ENCODE measurements at regions not wholly inside any gene's neighbourhood (a gene's known extent, or its start where the extent isn't known, plus 50 kb on each side); places are given as distances from the start of the nearest gene placed in this dataset.

DNA sequence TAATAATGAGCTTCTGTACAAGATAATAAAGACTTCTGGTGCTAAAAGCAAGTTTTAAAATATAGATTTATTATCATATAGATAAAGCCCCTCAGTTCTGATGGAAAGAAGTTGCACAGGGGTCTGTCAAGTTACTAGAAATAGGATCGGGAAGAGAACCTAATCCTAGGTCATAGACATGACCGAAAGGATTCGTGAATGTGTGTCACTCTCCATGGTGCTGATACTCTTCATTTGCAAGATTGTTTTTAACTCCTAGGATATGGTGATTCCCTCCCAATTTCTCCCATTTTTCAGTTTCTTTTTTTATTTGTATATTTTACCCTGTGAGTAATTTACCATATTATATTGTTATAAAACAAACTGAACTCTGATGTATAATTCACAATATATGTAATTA, 58.9 kb upstream of the CTNNA2 start:
- DNase-seq (ENCODE audit: low spot score in 2 of 2) (no peak), ATAC-seq (no peak)
- H3K27ac Mint-ChIP-seq: no peak overlapping the region
- peaks cover 9 to 11% of the 10 kb centered on the region in 2 donors for H3K9me3 Mint-ChIP-seq
- no peaks in the 10 kb centered on the region for H3K36me3 Mint-ChIP-seq

DNA sequence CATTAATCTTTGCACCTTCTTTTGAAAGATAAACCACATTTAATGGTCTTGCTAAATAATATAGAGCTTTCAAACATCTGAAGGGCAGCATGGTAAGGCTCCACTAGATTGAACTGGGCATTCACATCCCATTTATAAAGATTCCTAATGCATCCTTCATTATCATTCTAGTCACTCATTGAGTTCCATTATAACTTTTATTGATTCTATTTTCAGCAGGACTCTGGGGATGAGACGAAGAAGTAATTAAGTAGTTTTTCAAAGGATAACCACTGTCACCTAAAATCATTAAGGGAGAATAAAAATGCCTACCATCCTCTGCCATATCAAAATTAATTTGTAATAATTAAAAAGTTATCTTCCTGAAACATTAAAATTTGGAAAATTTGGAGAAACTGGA, 60.2 kb upstream of the CTNNA2 start:
- H3K9me3 Mint-ChIP-seq: peaks cover 12 to 17% of the 10 kb centered on the region in 2 donors
- ATAC-seq (no peak), DNase-seq (ENCODE audit: low spot score in 2 of 2) (no peak)
- H3K27ac Mint-ChIP-seq: no peak overlapping the region
- H3K36me3 Mint-ChIP-seq: no peaks in the 10 kb centered on the region

DNA sequence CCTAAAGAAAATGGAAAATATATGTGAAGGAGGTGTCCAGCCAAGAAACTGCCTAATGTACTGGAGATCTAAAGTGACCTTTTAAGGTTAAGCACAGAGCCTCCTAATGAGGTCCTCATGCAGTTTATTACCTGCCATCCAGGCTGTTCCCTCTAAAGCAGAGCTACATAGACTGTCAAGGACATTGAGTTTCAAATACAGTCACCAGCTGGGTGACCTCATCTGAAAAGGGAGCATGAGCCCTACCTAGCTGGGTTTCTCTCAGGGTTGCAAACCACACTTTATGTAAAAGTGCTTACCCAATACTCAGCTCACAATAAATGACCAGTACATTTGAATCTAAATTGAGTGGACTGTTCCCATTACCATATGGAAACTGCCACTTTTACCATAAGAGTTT, 65.4 kb upstream of the CTNNA2 start:
- H3K27ac Mint-ChIP-seq: no peak overlapping the region
- ATAC-seq (no peak), DNase-seq (ENCODE audit: low spot score in 2 of 2) (no peak)
- H3K9me3 Mint-ChIP-seq: peaks cover 19 to 23% of the 10 kb centered on the region in 2 donors
- no peaks in the 10 kb centered on the region for H3K36me3 Mint-ChIP-seq

DNA sequence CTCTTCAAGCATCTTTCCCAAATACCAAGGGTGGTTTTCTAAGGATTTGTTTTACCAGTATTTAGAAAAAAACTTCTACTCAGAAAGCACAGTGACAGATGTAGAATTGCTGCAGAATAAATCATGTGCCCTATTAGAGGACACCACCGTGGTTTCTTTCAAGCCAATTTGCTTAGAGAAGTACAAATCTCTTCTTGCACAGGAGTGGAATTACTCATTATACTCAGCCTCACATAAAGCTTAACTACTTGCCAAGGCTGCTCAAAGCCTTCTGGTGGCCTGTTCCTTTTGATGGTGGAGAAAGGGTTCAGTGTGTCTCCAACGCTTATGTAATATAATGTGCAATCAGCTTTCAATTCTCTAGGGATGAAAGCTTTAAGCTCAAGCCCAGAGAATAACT, 66.5 kb upstream of the CTNNA2 start:
- Mint-ChIP-seq H3K9me3 (peaks cover 26 to 30% of the 10 kb centered on the region in 2 donors), H3K27ac (no peak overlapping the region), H3K36me3 (no peaks in the 10 kb centered on the region)
- DNase-seq (ENCODE audit: low spot score in 2 of 2) (no peak), ATAC-seq (no peak)

DNA sequence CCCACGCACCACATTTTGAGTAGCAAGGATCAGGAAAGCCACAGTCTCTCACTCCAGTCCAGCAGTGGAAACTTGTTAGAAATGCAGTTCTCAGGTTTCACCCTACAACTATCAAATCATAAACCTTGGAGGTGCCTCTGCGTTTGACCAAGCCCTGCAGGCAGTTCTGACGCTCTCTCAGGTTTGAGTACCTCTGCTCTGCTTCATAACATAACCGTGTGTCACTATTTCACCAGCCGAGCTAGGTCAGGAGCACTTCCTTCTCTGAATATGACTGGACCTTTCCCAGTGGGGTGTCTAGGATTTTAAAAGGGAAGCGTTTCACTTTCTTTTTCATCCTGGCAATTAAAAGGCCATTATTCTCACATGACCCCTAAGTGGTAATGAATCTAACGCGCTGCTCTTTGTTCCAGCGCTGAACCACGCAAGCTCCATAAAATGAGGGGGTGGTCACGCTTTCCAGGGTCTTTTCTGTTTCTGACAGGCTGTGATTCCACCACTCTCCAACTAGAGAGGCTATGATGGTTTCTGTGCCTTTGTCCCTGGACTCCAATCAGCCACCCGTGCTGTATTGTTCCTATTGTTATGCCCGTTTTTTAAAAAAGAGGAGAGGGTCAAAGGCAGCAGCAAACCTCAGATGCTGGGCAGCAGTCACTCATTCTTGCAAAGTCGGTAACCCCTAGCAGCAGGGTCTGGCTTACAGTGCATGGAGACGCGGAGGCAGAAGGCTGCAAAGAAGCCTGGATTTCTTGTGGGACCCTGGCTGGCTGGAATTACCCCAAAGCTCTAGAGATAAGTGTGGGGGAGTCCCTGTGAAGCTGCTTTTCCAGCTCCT, 75.2 kb upstream of the CTNNA2 start:
- Mint-ChIP-seq H3K9me3 (peaks cover 16 to 20% of the 10 kb centered on the region in 2 donors), H3K36me3 (no peaks in the 10 kb centered on the region), H3K27ac (no peak overlapping the region)
- ATAC-seq: no peak
- no peak for DNase-seq (ENCODE audit: low spot score in 2 of 2)

DNA sequence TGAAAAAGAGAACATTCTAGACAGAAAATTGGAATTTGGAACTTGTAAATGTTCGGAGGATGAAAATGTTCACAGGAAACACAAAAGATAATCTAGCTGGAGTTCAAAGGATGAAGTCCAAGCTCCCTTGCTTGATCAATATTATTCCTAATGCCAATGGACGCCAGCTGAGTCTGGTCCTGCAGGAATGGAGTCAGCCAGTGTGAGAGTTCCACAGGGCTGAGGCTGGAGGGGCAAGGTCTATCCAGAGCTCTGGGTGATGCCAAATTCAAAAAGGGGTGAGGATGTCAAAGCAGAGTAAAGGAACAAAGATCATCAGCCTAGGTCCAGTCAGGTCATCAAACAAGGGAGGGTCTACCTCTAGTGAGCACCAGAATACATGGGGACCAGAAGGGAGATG, 78.5 kb upstream of the CTNNA2 start:
- no peak for ATAC-seq
- no peak overlapping the region for H3K27ac Mint-ChIP-seq
- no peak for DNase-seq (ENCODE audit: low spot score in 2 of 2)
- peaks cover 7 to 10% of the 10 kb centered on the region in 2 donors for H3K9me3 Mint-ChIP-seq
- no peaks in the 10 kb centered on the region for H3K36me3 Mint-ChIP-seq

DNA sequence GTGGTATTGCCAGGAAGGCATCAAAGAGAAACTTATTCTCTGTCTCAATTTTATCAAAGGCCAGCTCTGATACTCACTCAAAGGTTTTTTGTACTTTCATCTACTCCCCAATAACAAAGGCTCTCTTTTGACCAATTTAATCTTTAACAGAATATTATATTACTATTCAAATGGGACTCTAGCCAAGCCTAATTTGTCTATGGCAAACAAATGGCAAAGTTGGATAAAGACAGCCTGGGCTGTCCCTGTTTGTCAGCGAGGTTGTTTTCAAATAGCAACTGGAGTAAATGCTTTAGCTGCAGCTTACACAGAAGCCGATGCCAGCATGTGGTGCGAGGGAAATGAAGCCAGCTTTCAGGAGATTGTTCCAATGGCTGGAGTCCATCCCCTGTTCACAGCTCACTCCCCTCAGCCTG, 80.1 kb upstream of the CTNNA2 start:
- H3K9me3 Mint-ChIP-seq: peaks cover 6 to 12% of the 10 kb centered on the region in 2 donors
- no peak for ATAC-seq
- no peaks in the 10 kb centered on the region for H3K36me3 Mint-ChIP-seq
- no peak for DNase-seq (ENCODE audit: low spot score in 2 of 2)
- no peak overlapping the region for H3K27ac Mint-ChIP-seq

DNA sequence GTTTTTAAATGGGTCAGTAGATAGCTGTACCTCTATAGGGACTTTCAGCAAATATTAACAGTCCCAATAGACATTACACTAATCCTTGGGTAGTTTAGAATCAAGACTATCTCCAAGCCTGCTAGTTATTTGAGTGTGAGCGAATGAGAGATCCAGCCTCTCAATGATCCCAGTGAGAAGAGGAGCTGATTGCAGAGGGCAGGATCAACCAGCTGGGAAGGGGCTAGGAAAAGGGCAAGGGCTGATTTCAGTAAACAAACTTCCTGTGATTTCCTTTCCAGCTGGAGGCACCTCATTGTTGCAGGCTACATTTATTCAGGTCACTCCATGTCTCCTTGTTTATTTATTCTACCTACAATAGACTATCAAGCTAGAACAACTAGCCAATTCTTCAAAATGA, 84.1 kb upstream of the CTNNA2 start:
- H3K9me3 Mint-ChIP-seq: peaks cover 2 to 11% of the 10 kb centered on the region in 2 donors
- no peaks in the 10 kb centered on the region for H3K36me3 Mint-ChIP-seq
- no peak for DNase-seq (ENCODE audit: low spot score in 2 of 2)
- no peak for ATAC-seq
- no peak overlapping the region for H3K27ac Mint-ChIP-seq

DNA sequence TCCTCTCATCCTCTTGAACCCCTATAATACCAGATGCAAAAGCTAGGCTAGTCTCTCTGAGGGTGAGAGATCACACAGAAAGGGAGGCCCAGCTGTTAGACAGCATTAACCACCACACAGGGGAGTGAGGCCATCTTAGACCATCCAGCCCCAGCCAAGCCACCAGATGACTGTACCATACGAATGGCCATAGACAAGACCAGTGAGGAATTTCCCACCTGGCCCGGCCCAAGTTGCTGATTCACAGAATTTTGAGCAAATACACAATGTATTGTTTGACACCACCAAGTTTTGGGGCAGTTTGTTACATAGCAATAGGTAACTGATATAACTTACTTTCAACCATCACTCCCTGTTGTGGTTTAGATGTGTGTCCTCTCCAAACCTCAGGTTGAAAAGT, 98.2 kb upstream of the CTNNA2 start:
- H3K9me3 Mint-ChIP-seq: peaks cover 10 to 12% of the 10 kb centered on the region in 2 donors
- H3K36me3 Mint-ChIP-seq: peaks cover 0 to 5% of the 10 kb centered on the region in 2 donors
- ATAC-seq (no peak), DNase-seq (ENCODE audit: low spot score in 2 of 2) (no peak)
- H3K27ac Mint-ChIP-seq: no peak overlapping the region

DNA sequence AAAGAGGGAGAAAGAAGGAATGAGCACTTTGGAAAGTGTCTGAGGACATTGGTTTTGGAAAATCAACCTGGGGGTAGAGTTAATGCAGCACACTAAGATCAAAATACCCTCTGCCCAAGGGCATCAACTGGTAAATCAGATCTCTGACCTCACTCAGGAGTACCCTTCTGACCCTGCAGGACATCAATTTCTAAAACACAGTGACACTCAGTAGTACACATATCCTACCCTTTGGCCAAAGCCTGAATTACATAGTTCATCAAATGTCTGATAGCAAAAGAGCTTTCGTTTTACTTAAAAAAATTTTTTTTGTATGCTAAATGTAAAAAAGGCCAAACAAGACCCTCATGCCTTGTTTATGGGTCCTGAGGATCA, 118.4 kb upstream of the CTNNA2 start:
- no peak for DNase-seq (ENCODE audit: low spot score in 2 of 2)
- no peak overlapping the region for H3K27ac Mint-ChIP-seq

DNA sequence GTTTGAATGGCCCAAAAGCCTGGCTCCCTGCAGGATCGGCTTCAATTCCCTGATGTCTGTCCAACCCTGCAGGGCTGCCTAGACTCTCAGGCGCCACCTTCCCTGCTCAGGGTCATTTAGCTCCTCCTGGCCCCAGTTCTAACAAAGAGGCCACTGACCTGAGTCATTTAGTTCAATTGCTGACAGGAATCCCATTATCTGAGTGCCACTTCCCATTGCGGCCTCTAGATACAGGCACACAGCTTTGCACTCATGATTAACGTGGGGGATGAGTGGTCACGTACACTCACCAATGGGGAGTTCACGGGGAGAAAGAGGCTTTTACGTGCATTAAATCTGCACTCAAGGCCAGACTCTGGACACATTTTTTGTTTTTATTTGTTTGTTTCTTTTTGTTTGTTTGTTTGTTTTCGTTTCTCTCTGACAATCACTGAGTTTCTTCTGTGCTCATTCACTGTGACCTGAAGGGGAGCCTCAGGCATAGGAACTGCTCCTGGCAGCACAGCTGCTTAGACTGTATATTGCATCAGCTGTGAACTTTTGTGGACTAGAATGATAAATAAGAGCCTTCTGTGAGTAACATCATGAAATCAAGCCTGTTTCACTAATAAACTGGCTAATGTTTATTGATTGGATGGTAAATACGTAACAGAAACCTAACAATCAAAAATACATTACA, 118.9 kb upstream of the CTNNA2 start:
- DNase-seq (ENCODE audit: low spot score in 2 of 2) (no peak), ATAC-seq (no peak)
- peaks cover 0 to 12% of the 10 kb centered on the region in 2 donors for H3K36me3 Mint-ChIP-seq
- H3K9me3 Mint-ChIP-seq: peaks cover 17 to 26% of the 10 kb centered on the region in 2 donors
- no peak overlapping the region for H3K27ac Mint-ChIP-seq

More for the DNA sequence above, 118.4 kb upstream of the CTNNA2 start:
- no peak for ATAC-seq
- H3K9me3 Mint-ChIP-seq: peaks cover 17 to 26% of the 10 kb centered on the region in 2 donors
- H3K36me3 Mint-ChIP-seq: peaks cover 0 to 12% of the 10 kb centered on the region in 2 donors

DNA sequence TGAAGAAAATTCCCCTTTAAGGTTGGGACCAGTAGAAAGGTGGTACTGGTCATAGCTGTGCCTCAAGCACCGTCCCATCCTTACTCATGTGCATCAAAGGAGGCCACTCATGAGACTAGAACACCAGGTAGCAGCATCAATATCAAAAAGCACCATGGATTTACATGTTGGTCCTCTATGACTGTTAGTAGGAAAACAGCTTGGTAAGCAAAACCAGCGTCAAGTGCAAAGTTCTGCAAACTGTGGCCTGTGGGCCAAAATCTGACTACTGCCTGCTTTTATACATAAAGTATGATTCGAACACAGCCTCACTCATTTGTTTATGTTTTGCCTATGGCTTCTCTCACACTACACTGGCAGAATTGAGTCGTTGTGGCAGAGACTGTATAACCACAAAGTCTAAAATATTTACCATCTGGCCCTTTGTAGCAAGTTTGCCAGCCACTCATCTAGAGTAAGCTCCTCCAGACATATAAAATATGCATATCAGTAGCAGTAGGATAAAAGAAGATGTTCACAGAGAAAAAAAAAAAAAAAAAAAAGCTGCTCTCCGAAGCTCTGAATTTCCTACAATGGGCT, 119.7 kb upstream of the CTNNA2 start:
- Mint-ChIP-seq H3K36me3 (peaks cover 0 to 12% of the 10 kb centered on the region in 2 donors), H3K9me3 (peaks cover 17 to 26% of the 10 kb centered on the region in 2 donors), H3K27ac (no peak overlapping the region)
- no peak for DNase-seq (ENCODE audit: low spot score in 2 of 2)
- no peak for ATAC-seq

DNA sequence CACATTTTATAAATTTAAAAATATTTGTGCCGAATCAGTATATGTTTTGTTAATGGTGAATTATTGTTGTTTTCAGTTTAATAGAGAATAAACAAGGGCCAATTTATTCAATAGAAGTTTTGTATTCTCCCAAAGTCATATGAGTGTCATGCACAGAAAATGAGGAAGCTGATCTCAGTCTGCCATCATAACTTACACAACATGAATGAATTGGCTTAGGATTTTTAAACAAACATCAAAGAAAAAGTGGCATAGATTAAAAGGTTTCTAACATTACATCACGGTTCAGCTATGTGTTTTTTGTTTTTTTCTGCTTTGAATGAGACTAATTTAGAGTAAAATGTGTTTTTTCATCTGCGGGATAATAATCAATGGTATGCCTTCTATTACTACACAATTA, 123.4 kb upstream of the CTNNA2 start:
- DNase-seq (ENCODE audit: low spot score in 2 of 2): no peak
- no peak for ATAC-seq
- H3K9me3 Mint-ChIP-seq: peaks cover 28 to 31% of the 10 kb centered on the region in 2 donors
- H3K27ac Mint-ChIP-seq: no peak overlapping the region
- H3K36me3 Mint-ChIP-seq: peaks cover 0 to 18% of the 10 kb centered on the region in 2 donors

DNA sequence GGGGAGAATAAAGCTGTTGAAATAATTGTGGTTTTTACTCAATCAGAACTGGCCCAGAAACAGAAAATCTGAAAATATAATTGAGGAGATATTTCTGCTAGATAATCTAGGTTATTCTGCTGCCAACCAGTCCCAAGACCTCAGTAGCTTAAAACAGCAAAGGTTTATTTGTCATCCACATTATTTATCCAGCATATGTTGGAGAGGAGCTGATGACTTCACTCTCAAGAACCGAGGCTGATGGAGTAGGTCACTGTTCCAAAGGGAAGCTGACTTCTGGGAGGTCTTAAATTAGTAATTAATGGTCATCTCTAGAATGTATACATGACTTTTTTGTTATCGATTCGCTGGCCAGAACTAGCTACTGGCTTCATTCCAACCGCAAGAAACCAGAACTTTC, 124.8 kb upstream of the CTNNA2 start:
- ATAC-seq: no peak
- peaks cover 25 to 26% of the 10 kb centered on the region in 2 donors for H3K9me3 Mint-ChIP-seq
- no peak overlapping the region for H3K27ac Mint-ChIP-seq
- DNase-seq (ENCODE audit: low spot score in 2 of 2): no peak
- H3K36me3 Mint-ChIP-seq: peaks cover 0 to 11% of the 10 kb centered on the region in 2 donors

DNA sequence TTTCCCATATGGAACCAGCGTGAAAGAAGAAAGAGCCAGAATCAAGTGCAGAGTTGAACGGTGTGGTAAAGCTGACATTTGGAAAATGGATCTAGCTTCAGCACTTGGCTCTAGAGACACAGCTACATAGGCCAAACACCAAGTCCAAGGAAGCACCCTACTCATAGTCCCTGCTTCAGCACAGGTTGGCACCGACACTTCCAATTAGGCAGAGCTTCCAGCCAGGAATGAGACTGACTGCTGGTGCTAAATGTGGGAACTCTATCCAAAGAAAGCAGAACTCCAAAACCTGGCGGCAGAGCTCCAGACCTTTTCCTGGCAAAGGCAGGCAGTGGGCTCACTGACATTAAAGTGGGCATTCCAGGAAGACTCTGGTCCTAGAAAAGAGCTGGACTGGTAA, 125.4 kb upstream of the CTNNA2 start:
- H3K27ac Mint-ChIP-seq: no peak overlapping the region
- H3K36me3 Mint-ChIP-seq: peaks cover 0 to 11% of the 10 kb centered on the region in 2 donors
- ATAC-seq (no peak), DNase-seq (ENCODE audit: low spot score in 2 of 2) (no peak)
- H3K9me3 Mint-ChIP-seq: peaks cover 22 to 23% of the 10 kb centered on the region in 2 donors

DNA sequence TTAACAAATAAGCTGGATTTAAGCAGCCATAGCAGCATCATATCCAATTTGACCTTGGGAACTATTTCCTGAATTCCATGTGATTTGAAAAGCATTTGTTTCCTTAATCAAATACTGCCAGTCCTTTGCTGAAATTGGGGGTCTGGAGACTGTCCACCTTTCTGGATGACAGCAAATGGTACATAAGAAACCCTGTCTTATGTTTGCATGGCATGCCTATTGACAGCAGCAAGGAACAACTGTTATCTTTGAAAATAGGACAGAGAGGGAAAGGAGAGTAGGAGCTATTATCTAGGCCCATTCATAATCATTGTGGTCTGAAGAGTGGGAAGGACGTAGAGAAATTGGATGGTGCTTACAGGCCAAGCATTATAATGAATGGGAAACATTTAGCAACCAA, 129.2 kb upstream of the CTNNA2 start:
- Mint-ChIP-seq H3K27ac (no peak overlapping the region), H3K9me3 (peaks cover 28 to 30% of the 10 kb centered on the region in 2 donors), H3K36me3 (peaks cover 0 to 11% of the 10 kb centered on the region in 2 donors)
- DNase-seq (ENCODE audit: low spot score in 2 of 2) (no peak), ATAC-seq (no peak)

DNA sequence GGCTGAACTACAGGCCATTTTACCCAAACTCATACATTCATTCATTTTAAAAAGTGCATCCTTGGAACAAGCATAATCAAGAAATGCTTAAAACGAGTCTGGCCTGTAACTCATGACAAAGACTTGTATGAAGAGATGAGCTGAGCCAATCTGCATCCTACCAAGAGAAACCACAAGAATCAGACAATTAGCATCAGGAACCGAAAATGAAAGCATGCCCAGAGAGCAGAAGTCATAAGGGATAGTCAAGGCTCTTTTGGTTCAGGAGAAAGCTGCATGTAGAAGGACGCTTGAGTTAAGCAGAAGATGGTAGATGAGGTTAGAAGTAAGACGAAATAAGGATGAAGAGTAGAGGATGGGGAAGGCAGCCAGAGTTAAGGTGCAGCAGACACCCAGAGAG, 137.0 kb upstream of the CTNNA2 start:
- H3K36me3 Mint-ChIP-seq: peaks cover 0 to 14% of the 10 kb centered on the region in 2 donors
- DNase-seq (ENCODE audit: low spot score in 2 of 2): no peak
- ATAC-seq: no peak
- H3K27ac Mint-ChIP-seq: no peak overlapping the region
- peaks cover 20 to 28% of the 10 kb centered on the region in 2 donors for H3K9me3 Mint-ChIP-seq

Data from activated naive CD4-positive, alpha-beta T cell treated with anti-CD3 and anti-CD28 coated beads, Interleukin-2, amount 50 U/mL, for 72 hours (primary cell).